ENCODE measurements at regions not wholly inside any gene's neighbourhood (a gene's known extent, or its start where the extent isn't known, plus 50 kb on each side); places are given as distances from the start of the nearest gene placed in this dataset.

- Histone ChIP-seq H3K27me3 (ENCODE audit: control insufficient read depth in 2 of 2, insufficient read depth in 2 of 2, low read length in 2 of 2) (no peaks in the 10 kb centered on the region), H3K9me1 (replicated peaks; ENCODE audit: control insufficient read depth, extremely low read depth, insufficient read depth, low read length) (no peaks in the 10 kb centered on the region), H3K79me2 (ENCODE audit: control insufficient read depth, insufficient read depth, low read length) (no peaks in the 10 kb centered on the region), H4K20me1 (replicated peaks; ENCODE audit: control insufficient read depth, extremely low read depth, insufficient read depth, low read length) (no peaks in the 10 kb centered on the region), H3K4me3 (replicated peaks in 1 of 3; ENCODE audit: insufficient read depth in 1 of 3, low read depth in 1 of 3, low read length in 3 of 3) (no peak overlapping the region), H3K36me3 (ENCODE audit: control insufficient read depth in 2 of 2, extremely low read depth in 1 of 2, insufficient read depth in 2 of 2, low read length in 2 of 2) (no peaks in the 10 kb centered on the region), H3K4me2 (ENCODE audit: insufficient read depth, low read length) (no peak overlapping the region), H3K4me1 (ENCODE audit: control insufficient read depth, extremely low read depth, insufficient read depth, low read length) (peaks cover 5% of the 10 kb centered on the region), H3K9ac (replicated peaks; ENCODE audit: extremely low read depth, insufficient read depth, low read length) (no peak overlapping the region), H3K9me3 (replicated peaks; ENCODE audit: control insufficient read depth, insufficient read depth, low read length) (no peaks in the 10 kb centered on the region), H3K27ac (ENCODE audit: insufficient read depth, low read depth, low read length) (no peak overlapping the region), H2AFZ (ENCODE audit: low read depth, low read length) (no peak overlapping the region)
- DNase-seq (ENCODE audit: low read depth, low spot score) (no peak), FAIRE-seq (no peak)
- dilution Hi-C loops (cut with MboI; ENCODE audit: extremely low pct_ligation_motif_present, low sequenced_read_pairs) = no loop called here
- POLR2A ChIA-PET = no interaction called here
- TF ChIP-seq CTCF (IDR thresholded peaks at IDR 0.05; ENCODE audit: extremely low read depth in 1 of 2, insufficient read depth in 1 of 2, low read depth in 1 of 2, low read length in 2 of 2) (no peak), POLR2AphosphoS5 (IDR thresholded peaks at IDR 0.05; ENCODE audit: insufficient read depth, low read depth, low read length) (no peak), POLR2A (IDR thresholded peaks at IDR 0.05; ENCODE audit: low read depth, low read length) (no peak), JUN (IDR thresholded peaks at IDR 0.05; ENCODE audit: borderline replicate concordance, insufficient read depth, insufficient read length, low read depth) (no peak), MYC (IDR thresholded peaks at IDR 0.05; ENCODE audit: low read depth, low read length) (no peak), EZH2 (IDR thresholded peaks at IDR 0.05; ENCODE audit: borderline replicate concordance, low read depth, low read length, severe bottlenecking) (no peak), FOS (IDR thresholded peaks at IDR 0.05; ENCODE audit: borderline replicate concordance, insufficient read depth, low read length) (no peak), MAX (IDR thresholded peaks at IDR 0.05; ENCODE audit: insufficient read depth, insufficient read length) (no peak)
- intact Hi-C loops (cut with micrococcal nuclease) = no loop called here
- BruUV-seq (replicated peaks) = no TSS peak
- CTCF ChIA-PET = no interaction called here
These were observed 55.1 kb upstream of the NSMCE3 start for GRCh38 chr15:29324746-29325145.
